ENCODE measurements at regions not wholly inside any gene's neighbourhood (a gene's known extent, or its start where the extent isn't known, plus 50 kb on each side); places are given as distances from the start of the nearest gene placed in this dataset.
"Not testable (repeated sequence)": the region's sequence is repeated elsewhere in the genome, so short reads cannot be mapped to it uniquely, and the experiment has no call there.

DNA sequence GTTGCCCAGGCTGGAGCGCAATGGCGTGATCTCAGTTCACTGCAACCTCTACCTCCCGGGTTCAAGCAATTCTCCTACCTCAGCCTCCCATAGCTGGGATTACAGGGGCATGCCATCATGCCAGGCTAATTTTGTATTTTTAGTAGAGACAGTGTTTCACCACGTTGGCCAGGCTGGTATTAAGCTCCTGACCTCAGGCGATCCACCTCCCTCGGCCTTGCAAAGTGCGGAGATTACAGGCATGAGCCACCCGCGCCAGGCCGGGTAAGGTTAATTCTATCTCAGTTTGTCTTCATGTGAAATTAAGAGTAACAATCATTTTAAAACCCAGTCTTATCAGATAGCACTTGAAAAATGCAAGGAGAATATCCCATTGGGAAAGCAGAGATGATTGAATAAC is 1681.7 kb upstream of the DDX18 start:
- H3K4me3 ChIP-seq (ENCODE audit: low read length): no peak overlapping the region
- H3K4me1 ChIP-seq (ENCODE audit: control insufficient read depth, insufficient read depth, low read length): no peaks in the 10 kb centered on the region
- no peaks in the 10 kb centered on the region for H3K9me3 ChIP-seq (ENCODE audit: control insufficient read depth, low read length)
- H3K27ac ChIP-seq (ENCODE audit: low read length): peak overlapping the region; percentile 17
- peak; percentile 56 to 66 for ATAC-seq
- intact Hi-C loops (cut with DNase I): no loop called here
- WGBS: 53% methylated on average over 10 of the region's 10 CpGs
- no peaks in the 10 kb centered on the region for H3K27me3 ChIP-seq (ENCODE audit: control insufficient read depth, insufficient read depth)
- DNase-seq: peak in 1 of 3 donors; percentile 22

DNA sequence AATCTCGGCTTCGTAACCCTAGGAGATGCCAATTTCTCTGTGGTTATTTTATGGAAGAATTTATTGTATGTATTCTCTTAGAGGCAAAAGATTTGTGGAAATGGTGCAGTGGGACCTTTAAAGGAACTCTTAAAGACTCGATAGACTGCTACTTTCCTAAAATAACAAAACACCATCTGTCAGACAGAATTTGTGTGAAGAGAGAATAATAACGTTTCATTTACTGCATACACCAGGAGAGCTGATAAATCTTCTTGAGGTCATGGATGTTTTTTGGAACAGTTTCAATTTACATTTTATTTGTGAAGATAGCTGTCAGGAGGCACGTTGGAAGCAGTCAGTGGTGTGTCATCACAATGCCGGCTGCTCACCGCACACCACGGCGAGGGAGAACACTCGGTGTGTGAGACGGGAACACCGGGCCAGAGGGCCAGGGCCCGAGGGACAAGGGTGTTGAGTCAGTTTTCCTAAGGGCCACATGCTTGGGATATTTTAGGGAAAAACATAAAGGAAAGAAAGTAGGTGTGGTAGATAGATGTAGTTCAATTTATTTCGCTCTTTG is 1681.0 kb upstream of the DDX18 start:
- Histone ChIP-seq H3K4me3 (ENCODE audit: low read length) (no peak overlapping the region), H3K27ac (ENCODE audit: low read length) (no peak overlapping the region), H3K27me3 (ENCODE audit: control insufficient read depth, insufficient read depth) (no peaks in the 10 kb centered on the region), H3K4me1 (ENCODE audit: control insufficient read depth, insufficient read depth, low read length) (no peaks in the 10 kb centered on the region), H3K9me3 (ENCODE audit: control insufficient read depth, low read length) (no peaks in the 10 kb centered on the region)
- intact Hi-C loops (cut with DNase I): no loop called here
- peak; percentile 90 to 93 for ATAC-seq
- DNase-seq: peak; percentile 36 to 70 (median 64)
- WGBS: 42% methylated on average over 14 of the region's 14 CpGs

DNA sequence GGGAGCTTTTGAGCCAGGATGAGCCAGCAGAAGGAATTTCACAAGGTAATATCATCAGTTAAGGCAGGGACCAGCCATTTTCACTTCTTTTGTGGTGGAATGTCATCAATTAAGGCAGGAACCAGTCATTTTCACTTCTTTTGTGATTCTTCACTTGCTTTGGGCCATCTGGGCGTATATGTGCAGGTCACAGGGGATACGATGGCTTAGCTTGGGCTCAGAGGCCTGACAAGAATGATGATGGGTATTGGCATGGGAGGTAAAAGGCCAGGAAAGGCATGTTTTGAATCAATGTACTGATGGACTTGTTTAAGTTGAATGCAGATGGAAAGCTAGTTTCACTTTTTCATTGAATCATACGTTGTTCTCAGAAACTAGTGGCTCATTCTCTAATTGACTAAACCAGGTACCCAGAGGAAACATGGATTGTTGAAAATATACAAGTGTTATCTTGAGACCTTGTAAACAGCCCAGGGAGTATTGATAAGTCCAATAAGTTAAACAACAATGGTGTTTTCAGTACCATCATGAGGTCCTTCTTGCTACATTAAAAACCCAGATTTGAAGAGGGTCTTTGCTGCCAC is 1672.5 kb upstream of the DDX18 start:
- Histone ChIP-seq H3K4me3 (ENCODE audit: low read length) (no peak overlapping the region), H3K27me3 (ENCODE audit: control insufficient read depth, insufficient read depth) (no peaks in the 10 kb centered on the region), H3K4me1 (ENCODE audit: control insufficient read depth, insufficient read depth, low read length) (no peaks in the 10 kb centered on the region), H3K9me3 (ENCODE audit: control insufficient read depth, low read length) (no peaks in the 10 kb centered on the region), H3K27ac (ENCODE audit: low read length) (no peak overlapping the region)
- intact Hi-C loops (cut with DNase I): no loop called here
- 78% methylated on average over 3 of the region's 3 CpGs for WGBS
- ATAC-seq (no peak), DNase-seq (no peak)

DNA sequence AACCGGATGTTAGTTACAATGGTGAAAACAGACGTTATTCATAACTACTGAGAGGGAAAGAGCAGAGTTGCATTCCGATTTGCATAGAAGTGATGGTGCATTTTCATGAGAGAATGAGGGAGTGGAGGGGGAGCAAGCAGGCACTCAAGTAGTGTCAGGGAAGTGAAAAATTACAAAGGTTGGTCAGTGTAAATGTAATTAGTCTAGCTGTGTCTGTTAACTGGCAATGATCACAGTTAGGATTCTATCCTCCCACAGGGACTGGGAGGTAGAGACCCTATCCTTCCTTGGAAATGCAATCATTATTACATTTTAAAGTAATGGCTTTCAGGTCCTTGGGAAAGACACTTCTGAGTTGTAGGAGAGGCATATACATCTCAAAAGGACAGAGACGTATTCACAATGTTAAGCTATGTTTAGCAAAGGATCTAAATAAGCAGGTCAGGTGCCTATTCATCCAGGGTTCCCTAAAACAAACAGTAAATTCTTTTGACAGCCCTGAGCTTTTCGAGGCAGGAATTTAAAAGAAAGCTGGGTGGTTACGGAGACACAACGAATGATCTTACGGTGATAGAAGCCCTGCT is 1671.8 kb upstream of the DDX18 start:
- Histone ChIP-seq H3K9me3 (ENCODE audit: control insufficient read depth, low read length) (no peaks in the 10 kb centered on the region), H3K27ac (ENCODE audit: low read length) (no peak overlapping the region), H3K27me3 (ENCODE audit: control insufficient read depth, insufficient read depth) (no peaks in the 10 kb centered on the region), H3K4me1 (ENCODE audit: control insufficient read depth, insufficient read depth, low read length) (no peaks in the 10 kb centered on the region), H3K4me3 (ENCODE audit: low read length) (no peak overlapping the region)
- intact Hi-C loops (cut with DNase I): no loop called here
- ATAC-seq: no peak
- 44% methylated on average over 8 of the region's 8 CpGs for WGBS
- no peak for DNase-seq

DNA sequence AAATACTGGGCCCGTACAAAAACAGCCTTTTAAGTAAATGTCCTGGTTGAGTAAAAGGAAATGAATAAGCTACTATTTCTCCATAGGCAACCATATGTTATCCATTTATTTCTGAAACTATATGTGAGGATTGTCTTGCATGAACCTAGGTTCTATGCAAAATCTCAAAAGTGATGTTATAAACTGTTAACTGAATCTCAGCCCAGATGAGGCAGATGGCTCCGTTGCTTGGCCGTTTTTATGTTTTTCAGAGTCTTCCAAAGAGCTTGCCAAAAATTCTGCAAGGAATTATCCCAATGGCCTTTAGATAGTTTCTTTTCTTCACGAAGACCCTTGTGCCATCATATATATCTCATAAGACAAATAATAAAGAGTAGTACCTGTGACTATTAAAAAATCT is 1669.5 kb upstream of the DDX18 start:
- no peak overlapping the region for H3K4me3 ChIP-seq (ENCODE audit: low read length)
- H3K27me3 ChIP-seq (ENCODE audit: control insufficient read depth, insufficient read depth): no peaks in the 10 kb centered on the region
- WGBS: 70% methylated on average over 4 of the region's 4 CpGs
- DNase-seq (no peak), ATAC-seq (no peak)
- H3K27ac ChIP-seq (ENCODE audit: low read length): no peak overlapping the region
- H3K4me1 ChIP-seq (ENCODE audit: control insufficient read depth, insufficient read depth, low read length): no peaks in the 10 kb centered on the region
- intact Hi-C loops (cut with DNase I): no loop called here
- no peaks in the 10 kb centered on the region for H3K9me3 ChIP-seq (ENCODE audit: control insufficient read depth, low read length)

DNA sequence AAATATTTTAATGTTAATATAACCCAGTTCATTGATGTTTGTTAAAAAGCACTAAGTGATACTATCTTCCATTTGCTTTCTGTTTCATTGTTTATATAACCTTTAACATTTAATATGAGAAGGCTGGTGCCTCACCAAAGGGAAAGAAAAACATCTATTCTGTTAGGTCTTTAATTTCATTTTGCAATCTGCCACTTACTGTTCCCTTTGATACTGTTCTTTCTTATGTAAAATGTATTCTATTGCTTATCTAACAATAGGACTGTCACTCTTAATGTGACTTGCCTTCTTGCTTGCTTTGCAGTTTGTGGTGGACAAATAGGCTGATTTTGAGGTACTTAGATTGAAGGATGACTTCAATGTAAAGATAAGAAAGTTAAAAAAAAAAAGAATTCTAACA is 1666.1 kb upstream of the DDX18 start:
- Histone ChIP-seq H3K4me3 (ENCODE audit: low read length) (no peak overlapping the region), H3K9me3 (ENCODE audit: control insufficient read depth, low read length) (no peaks in the 10 kb centered on the region), H3K4me1 (ENCODE audit: control insufficient read depth, insufficient read depth, low read length) (no peaks in the 10 kb centered on the region), H3K27ac (ENCODE audit: low read length) (no peak overlapping the region), H3K27me3 (ENCODE audit: control insufficient read depth, insufficient read depth) (no peaks in the 10 kb centered on the region)
- no peak for DNase-seq
- no peak for ATAC-seq
- intact Hi-C loops (cut with DNase I): no loop called here

DNA sequence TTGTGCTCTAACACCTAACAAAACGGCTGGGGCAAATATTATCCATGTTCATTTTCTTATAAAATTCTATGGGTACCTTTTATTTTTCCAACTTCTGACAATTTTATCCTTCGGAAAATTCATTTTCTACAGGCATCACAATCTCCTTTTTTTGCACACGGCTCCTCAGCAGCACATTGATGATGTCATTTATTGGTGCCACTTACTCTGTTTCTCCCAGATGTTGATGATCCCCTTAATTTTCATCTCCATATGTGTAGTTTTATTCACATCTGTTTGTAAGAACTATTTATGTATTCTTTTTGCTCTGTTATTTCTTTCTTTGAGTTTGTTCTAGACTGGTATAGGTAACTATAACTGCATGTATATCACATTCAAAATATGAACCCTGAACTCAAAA is 1660.8 kb upstream of the DDX18 start:
- no peak overlapping the region for H3K4me3 ChIP-seq (ENCODE audit: low read length)
- no peaks in the 10 kb centered on the region for H3K27me3 ChIP-seq (ENCODE audit: control insufficient read depth, insufficient read depth)
- WGBS: 58% methylated on average over 3 of the region's 3 CpGs
- H3K27ac ChIP-seq (ENCODE audit: low read length): no peak overlapping the region
- intact Hi-C loops (cut with DNase I): no loop called here
- H3K4me1 ChIP-seq (ENCODE audit: control insufficient read depth, insufficient read depth, low read length): no peaks in the 10 kb centered on the region
- no peaks in the 10 kb centered on the region for H3K9me3 ChIP-seq (ENCODE audit: control insufficient read depth, low read length)
- DNase-seq: no peak
- no peak for ATAC-seq

DNA sequence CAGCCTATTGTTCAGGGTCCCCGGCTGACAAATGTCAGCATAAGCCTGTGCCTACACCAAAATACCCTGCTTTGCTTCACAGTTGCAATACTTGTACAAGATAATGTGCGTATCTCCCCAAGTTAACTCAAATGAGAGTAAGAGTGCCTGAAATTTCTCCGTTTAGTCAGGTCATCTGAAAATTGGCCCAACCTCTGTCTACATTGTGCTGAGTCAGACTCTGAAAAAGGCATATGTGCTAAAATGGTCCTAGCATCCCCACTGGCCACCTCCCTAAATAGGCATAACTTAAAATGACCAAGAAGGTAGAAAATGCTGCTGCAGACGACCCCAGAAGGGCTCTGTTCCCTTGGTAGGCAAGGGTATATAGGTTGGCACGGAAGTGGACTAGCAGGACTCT is 1653.8 kb upstream of the DDX18 start:
- H3K4me1 ChIP-seq (ENCODE audit: control insufficient read depth, insufficient read depth, low read length): no peaks in the 10 kb centered on the region
- ATAC-seq: no peak
- intact Hi-C loops (cut with DNase I): no loop called here
- WGBS: 74% methylated on average over 5 of the region's 5 CpGs
- H3K27me3 ChIP-seq (ENCODE audit: control insufficient read depth, insufficient read depth): no peaks in the 10 kb centered on the region
- no peaks in the 10 kb centered on the region for H3K9me3 ChIP-seq (ENCODE audit: control insufficient read depth, low read length)
- no peak overlapping the region for H3K4me3 ChIP-seq (ENCODE audit: low read length)
- no peak overlapping the region for H3K27ac ChIP-seq (ENCODE audit: low read length)
- DNase-seq: no peak

DNA sequence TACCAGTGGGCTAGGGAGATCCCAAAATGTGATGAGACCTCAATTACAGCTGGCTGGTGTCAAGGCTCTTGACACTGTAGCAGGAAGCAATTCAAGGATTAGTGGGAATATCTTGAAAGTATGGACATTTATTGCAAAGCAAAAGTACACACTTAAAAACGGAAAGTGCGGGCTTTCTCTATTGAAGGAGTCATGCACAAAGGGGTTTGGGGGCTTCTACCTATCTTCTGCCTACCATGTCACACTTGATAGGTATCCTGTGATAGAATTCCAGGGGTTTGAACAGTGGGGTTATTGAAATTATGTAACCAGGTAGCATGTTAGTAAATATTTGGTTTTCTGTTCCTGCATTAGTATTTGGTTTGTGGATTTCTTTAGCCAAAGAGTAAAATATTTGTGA is 1652.1 kb upstream of the DDX18 start:
- intact Hi-C loops (cut with DNase I): no loop called here
- H3K9me3 ChIP-seq (ENCODE audit: control insufficient read depth, low read length): no peaks in the 10 kb centered on the region
- ATAC-seq (no peak), DNase-seq (no peak)
- WGBS: 94% methylated on average over 2 of the region's 2 CpGs
- H3K27ac ChIP-seq (ENCODE audit: low read length): no peak overlapping the region
- H3K4me1 ChIP-seq (ENCODE audit: control insufficient read depth, insufficient read depth, low read length): no peaks in the 10 kb centered on the region
- no peak overlapping the region for H3K4me3 ChIP-seq (ENCODE audit: low read length)
- no peaks in the 10 kb centered on the region for H3K27me3 ChIP-seq (ENCODE audit: control insufficient read depth, insufficient read depth)

DNA sequence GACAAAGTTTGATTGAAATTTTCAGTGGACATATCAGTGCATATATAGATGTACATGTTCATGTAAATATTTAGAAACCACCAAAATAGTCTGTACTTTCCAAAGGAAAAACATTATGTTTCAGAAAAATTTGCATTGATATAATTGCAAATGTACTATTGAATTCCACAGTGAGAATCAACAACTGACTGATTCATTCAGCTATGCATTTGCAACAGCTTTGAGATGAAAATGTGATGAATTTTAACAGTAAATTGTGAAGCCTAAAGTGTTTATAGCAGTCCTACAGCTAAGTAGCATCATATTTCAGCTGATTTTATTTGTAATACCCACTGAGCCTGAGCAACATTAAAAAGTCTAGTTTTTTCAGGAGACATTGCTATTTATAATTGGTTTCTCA is 1647.4 kb upstream of the DDX18 start:
- Histone ChIP-seq H3K4me3 (ENCODE audit: low read length) (no peak overlapping the region), H3K27ac (ENCODE audit: low read length) (no peak overlapping the region), H3K9me3 (ENCODE audit: control insufficient read depth, low read length) (no peaks in the 10 kb centered on the region), H3K27me3 (ENCODE audit: control insufficient read depth, insufficient read depth) (no peaks in the 10 kb centered on the region), H3K4me1 (ENCODE audit: control insufficient read depth, insufficient read depth, low read length) (no peaks in the 10 kb centered on the region)
- ATAC-seq (no peak), DNase-seq (no peak)
- intact Hi-C loops (cut with DNase I): no loop called here

DNA sequence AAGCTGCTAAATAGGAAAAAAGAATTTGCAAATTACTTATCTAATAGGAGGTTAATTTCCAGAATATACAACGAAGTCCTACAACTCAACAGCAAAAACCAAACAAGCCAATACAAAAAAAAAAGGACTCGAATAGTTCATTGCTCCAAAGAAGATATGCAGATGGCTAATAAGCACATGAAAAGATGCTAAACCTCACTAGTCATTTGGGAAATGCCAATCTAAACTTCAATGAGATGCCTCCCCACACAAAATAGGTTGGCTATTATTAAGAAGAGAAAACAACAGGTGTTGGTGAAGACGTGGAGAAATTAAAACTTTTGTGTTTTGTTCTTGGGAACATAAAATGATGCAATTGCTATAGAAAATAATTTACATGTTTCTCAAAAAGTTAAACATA is 1634.4 kb upstream of the DDX18 start:
- WGBS: 43% methylated on average over 3 of the region's 3 CpGs
- Histone ChIP-seq H3K4me3 (ENCODE audit: low read length) (no peak overlapping the region), H3K27ac (ENCODE audit: low read length) (no peak overlapping the region), H3K27me3 (ENCODE audit: control insufficient read depth, insufficient read depth) (no peaks in the 10 kb centered on the region), H3K4me1 (ENCODE audit: control insufficient read depth, insufficient read depth, low read length) (no peaks in the 10 kb centered on the region), H3K9me3 (ENCODE audit: control insufficient read depth, low read length) (no peaks in the 10 kb centered on the region)
- ATAC-seq: no peak
- intact Hi-C loops (cut with DNase I): no loop called here
- DNase-seq: no peak

DNA sequence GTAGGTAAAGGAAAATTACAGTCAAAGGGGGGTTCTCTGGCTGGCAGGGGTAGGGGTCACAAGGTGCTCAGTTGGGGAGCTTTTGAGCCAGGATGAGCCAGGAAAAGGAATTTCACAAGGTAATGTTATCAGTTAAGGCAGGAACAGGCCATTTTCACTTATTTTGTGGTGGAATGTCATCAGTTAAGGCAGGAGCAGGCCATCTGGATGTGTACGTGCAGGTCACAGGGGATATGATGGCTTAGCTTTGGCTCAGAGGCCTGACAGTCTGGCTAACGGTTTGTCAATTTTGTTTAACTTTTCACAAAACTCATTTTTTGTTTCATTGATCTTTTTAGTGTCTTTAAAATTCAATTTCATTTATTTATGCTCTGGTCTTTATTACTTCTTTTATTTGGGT is 1623.8 kb upstream of the DDX18 start:
- WGBS: 65% methylated on average over 2 of the region's 2 CpGs
- ATAC-seq; DNase-seq; intact Hi-C loops (cut with DNase I); H3K4me3 ChIP-seq (ENCODE audit: low read length); H3K9me3 ChIP-seq (ENCODE audit: control insufficient read depth, low read length); H3K4me1 ChIP-seq (ENCODE audit: control insufficient read depth, insufficient read depth, low read length); H3K27me3 ChIP-seq (ENCODE audit: control insufficient read depth, insufficient read depth); H3K27ac ChIP-seq (ENCODE audit: low read length): not testable (repeated sequence)
